DND-41 (cell line): ENCODE measurements at regions not wholly inside any gene's neighbourhood (a gene's known extent, or its start where the extent isn't known, plus 50 kb on each side); places are given as distances from the start of the nearest gene placed in this dataset.

Experiments
- ATAC-seq: fragments of 200-7000 bp; cut with Tn5 transposase; 3 replicates; pipeline ENCODE4 v1.9.1; 2021; ENCODE audit warnings: low read depth; ENCODE audit not compliant: insufficient read depth
- DNase-seq: peaks from one replicate; pipeline ENCODE4 v3.0.0-alpha.2; 2020
- H2AFZ ChIP-seq: 2 replicates; pipeline ENCODE4 v1.6.0; 2012; ENCODE audit warnings: low read depth, low read length
- H3K27ac ChIP-seq: 2 replicates; pipeline ENCODE4 v1.5.1; 2012; ENCODE audit warnings: low read length, inconsistent platforms
- H3K27me3 ChIP-seq: fragments of 200-600 bp; sonication (generic); 2 replicates; pipeline ENCODE4 v1.6.0; 2012; ENCODE audit warnings: low read length, mild to moderate bottlenecking, inconsistent platforms; ENCODE audit not compliant: insufficient read depth, poor library complexity
- H3K36me3 ChIP-seq: 2 replicates; pipeline ENCODE4 v1.5.1; 2012; ENCODE audit warnings: low read length, inconsistent platforms; ENCODE audit not compliant: insufficient read depth
- H3K4me1 ChIP-seq: 2 replicates; pipeline ENCODE4 v1.5.1; 2012; ENCODE audit warnings: mild to moderate bottlenecking, low read length; ENCODE audit not compliant: insufficient read depth
- H3K4me2 ChIP-seq: 2 replicates; pipeline ENCODE4 v1.6.0; 2012; ENCODE audit warnings: mild to moderate bottlenecking, moderate library complexity, low read length, inconsistent platforms; ENCODE audit not compliant: insufficient read depth
- H3K4me3 ChIP-seq, 2 experiments: fragments of 200-600 bp in 1 of 2; shearing (Covaris generic) in 1 of 2; 2 replicates each; pipeline ENCODE4 v1.5.1; 2012 to 2016; ENCODE audit warnings: inconsistent platforms in 2 of 2, low read length in 2 of 2, mild to moderate bottlenecking in 2 of 2, low read depth in 1 of 2, moderate library complexity in 1 of 2
- H3K79me2 ChIP-seq: 2 replicates; pipeline ENCODE4 v1.6.0; 2012; ENCODE audit warnings: low read length, inconsistent platforms; ENCODE audit not compliant: insufficient read depth
- H3K9ac ChIP-seq: 2 replicates; pipeline ENCODE4 v1.6.0; 2012; ENCODE audit warnings: low read depth, mild to moderate bottlenecking, inconsistent platforms, low read length, moderate library complexity
- H3K9me3 ChIP-seq: 2 replicates; pipeline ENCODE4 v1.5.1; 2012; ENCODE audit warnings: low read length, moderate library complexity, mild to moderate bottlenecking, inconsistent platforms; ENCODE audit not compliant: insufficient read depth, severe bottlenecking
- H4K20me1 ChIP-seq: 2 replicates; pipeline ENCODE4 v1.6.0; 2012; ENCODE audit warnings: low read length; ENCODE audit not compliant: insufficient read depth
- EZH2 ChIP-seq: IDR thresholded peaks from 3 replicates; pipeline ENCODE4 v1.6.1; 2012; ENCODE audit warnings: borderline replicate concordance, low read depth, mild to moderate bottlenecking, moderate library complexity, low read length, inconsistent platforms; ENCODE audit not compliant: severe bottlenecking
- TF ChIP-seq, protein P1 (sequence below): IDR thresholded peaks from 2 replicates; pipeline ENCODE4 v1.5.1; 2012; ENCODE audit warnings: borderline replicate concordance, low read length, moderate library complexity, mild to moderate bottlenecking; ENCODE audit not compliant: poor library complexity, severe bottlenecking; ENCODE audit errors: extremely low read depth

DNA sequence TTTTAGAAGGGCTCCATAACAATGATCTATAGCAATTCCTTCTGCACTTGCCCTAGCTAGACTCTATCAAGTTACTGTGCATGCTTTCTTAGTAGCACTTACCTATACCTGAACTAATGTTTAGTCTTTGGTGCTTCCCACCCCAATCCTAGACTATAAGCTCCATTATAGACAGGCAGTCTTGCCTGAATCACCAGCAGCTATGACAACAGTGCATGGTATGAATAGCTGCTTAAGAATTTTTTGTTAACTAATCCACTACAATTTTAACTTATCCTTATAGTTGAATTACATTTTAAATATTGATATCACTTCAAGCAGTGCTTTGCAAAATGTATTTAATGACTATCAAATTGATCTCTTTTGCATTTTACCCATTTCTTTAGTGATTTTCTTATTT lies 164.3 kb downstream of the RPS12 start:
- no peaks in the 10 kb centered on the region for H3K4me1 ChIP-seq
- no peaks in the 10 kb centered on the region for H3K9me3 ChIP-seq
- no peak overlapping the region for H3K4me3 ChIP-seq
- H3K9ac ChIP-seq, result no peak overlapping the region
- H3K27ac ChIP-seq, result no peak overlapping the region
- H3K27me3 ChIP-seq, result peaks cover 3% of the 10 kb centered on the region
- TF ChIP-seq, protein P1, sequence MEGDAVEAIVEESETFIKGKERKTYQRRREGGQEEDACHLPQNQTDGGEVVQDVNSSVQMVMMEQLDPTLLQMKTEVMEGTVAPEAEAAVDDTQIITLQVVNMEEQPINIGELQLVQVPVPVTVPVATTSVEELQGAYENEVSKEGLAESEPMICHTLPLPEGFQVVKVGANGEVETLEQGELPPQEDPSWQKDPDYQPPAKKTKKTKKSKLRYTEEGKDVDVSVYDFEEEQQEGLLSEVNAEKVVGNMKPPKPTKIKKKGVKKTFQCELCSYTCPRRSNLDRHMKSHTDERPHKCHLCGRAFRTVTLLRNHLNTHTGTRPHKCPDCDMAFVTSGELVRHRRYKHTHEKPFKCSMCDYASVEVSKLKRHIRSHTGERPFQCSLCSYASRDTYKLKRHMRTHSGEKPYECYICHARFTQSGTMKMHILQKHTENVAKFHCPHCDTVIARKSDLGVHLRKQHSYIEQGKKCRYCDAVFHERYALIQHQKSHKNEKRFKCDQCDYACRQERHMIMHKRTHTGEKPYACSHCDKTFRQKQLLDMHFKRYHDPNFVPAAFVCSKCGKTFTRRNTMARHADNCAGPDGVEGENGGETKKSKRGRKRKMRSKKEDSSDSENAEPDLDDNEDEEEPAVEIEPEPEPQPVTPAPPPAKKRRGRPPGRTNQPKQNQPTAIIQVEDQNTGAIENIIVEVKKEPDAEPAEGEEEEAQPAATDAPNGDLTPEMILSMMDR, result no peak
- TF ChIP-seq EZH2, result no peak
- no peak overlapping the region for H2AFZ ChIP-seq
- ATAC-seq (no peak), DNase-seq (no peak)
- H3K79me2 ChIP-seq, result no peaks in the 10 kb centered on the region
- H3K4me2 ChIP-seq, result no peak overlapping the region
- H4K20me1 ChIP-seq, result no peaks in the 10 kb centered on the region
- H3K36me3 ChIP-seq, result no peaks in the 10 kb centered on the region

DNA sequence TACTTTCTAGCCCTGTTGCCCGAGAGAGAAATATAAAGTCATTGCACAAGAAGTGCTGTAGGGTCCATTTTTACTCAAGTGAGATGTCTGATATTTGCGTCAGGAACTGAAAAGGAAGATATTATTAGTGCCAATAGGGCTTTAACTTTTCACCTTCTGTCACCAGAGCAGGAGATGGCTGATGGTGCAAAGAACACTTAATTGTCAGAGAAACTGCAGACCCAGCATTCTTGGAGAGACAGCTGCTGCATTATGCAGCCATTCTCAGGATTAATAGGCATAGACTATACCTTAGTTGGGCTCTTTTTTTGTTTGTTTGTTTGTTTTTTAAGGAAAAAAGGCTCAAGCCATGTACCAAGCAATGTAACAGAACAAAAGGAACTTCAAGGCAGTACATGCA lies 179.4 kb downstream of the RPS12 start:
- no peaks in the 10 kb centered on the region for H3K4me1 ChIP-seq
- H3K9me3 ChIP-seq, result no peaks in the 10 kb centered on the region
- no peak overlapping the region for H3K4me3 ChIP-seq
- H3K27ac ChIP-seq, result no peak overlapping the region
- no peak overlapping the region for H3K4me2 ChIP-seq
- no peaks in the 10 kb centered on the region for H3K27me3 ChIP-seq
- DNase-seq (no peak), ATAC-seq (no peak)
- TF ChIP-seq EZH2, result no peak
- TF ChIP-seq, protein P1, result no peak
- H4K20me1 ChIP-seq, result no peaks in the 10 kb centered on the region
- no peaks in the 10 kb centered on the region for H3K36me3 ChIP-seq
- no peak overlapping the region for H3K9ac ChIP-seq
- H3K79me2 ChIP-seq, result no peaks in the 10 kb centered on the region
- H2AFZ ChIP-seq, result no peak overlapping the region

DNA sequence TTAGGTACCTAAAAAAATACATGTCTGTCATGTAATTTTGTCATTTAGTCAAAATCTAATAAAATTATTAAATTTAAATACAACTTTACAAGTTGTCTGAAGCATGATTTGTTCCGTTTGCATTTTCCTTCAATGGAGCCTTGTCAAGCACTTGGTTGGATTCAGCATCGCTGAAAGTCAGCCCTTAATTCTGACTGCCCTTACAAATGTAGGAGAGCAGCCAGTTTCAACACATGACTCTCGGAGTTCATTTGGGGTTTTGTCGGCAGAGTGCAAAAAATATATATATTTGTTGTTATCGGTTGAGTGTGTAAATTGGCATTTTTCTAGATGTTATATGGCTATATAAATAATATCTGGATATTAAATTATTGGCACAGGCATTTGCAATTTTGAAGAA lies 180.6 kb downstream of the RPS12 start:
- H3K9ac ChIP-seq, result no peak overlapping the region
- ATAC-seq (no peak), DNase-seq (no peak)
- no peaks in the 10 kb centered on the region for H3K36me3 ChIP-seq
- H2AFZ ChIP-seq, result no peak overlapping the region
- H3K79me2 ChIP-seq, result no peaks in the 10 kb centered on the region
- no peaks in the 10 kb centered on the region for H3K4me1 ChIP-seq
- no peak overlapping the region for H3K27ac ChIP-seq
- H3K27me3 ChIP-seq, result no peaks in the 10 kb centered on the region
- H3K9me3 ChIP-seq, result no peaks in the 10 kb centered on the region
- no peak overlapping the region for H3K4me2 ChIP-seq
- no peaks in the 10 kb centered on the region for H4K20me1 ChIP-seq
- H3K4me3 ChIP-seq, result no peak overlapping the region
- no peak for TF ChIP-seq EZH2
- TF ChIP-seq, protein P1, result no peak

DNA sequence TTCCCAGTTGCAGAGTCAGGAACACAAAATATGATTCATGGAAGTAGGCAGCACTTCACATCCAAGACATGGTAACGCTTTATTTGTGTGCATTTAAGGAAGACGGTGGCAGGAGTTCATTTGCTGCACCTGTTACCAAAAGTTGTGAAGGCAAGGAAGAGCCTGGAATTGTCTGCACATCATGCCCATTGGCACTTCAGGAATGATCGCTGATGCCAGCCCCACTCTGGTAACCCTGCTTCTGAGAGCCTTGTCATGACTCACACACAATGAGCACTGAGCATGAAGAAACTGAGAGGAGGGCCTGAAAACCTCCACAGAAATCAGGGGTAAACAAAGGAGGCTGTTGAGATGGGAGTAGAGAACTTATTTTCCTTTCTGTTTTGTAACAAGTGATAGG lies 181.1 kb downstream of the RPS12 start:
- no peak for TF ChIP-seq EZH2
- TF ChIP-seq, protein P1, result no peak
- Histone ChIP-seq H3K27me3 (no peaks in the 10 kb centered on the region), H3K79me2 (no peaks in the 10 kb centered on the region), H3K4me2 (no peak overlapping the region), H3K4me3 (no peak overlapping the region), H3K27ac (no peak overlapping the region), H4K20me1 (no peaks in the 10 kb centered on the region), H3K9ac (no peak overlapping the region), H2AFZ (no peak overlapping the region), H3K4me1 (no peaks in the 10 kb centered on the region), H3K9me3 (no peaks in the 10 kb centered on the region), H3K36me3 (no peaks in the 10 kb centered on the region)
- no peak for DNase-seq
- ATAC-seq, result no peak
